ENCODE measurements at regions not wholly inside any gene's neighbourhood (a gene's known extent, or its start where the extent isn't known, plus 50 kb on each side); places are given as distances from the start of the nearest gene placed in this dataset.

DNA sequence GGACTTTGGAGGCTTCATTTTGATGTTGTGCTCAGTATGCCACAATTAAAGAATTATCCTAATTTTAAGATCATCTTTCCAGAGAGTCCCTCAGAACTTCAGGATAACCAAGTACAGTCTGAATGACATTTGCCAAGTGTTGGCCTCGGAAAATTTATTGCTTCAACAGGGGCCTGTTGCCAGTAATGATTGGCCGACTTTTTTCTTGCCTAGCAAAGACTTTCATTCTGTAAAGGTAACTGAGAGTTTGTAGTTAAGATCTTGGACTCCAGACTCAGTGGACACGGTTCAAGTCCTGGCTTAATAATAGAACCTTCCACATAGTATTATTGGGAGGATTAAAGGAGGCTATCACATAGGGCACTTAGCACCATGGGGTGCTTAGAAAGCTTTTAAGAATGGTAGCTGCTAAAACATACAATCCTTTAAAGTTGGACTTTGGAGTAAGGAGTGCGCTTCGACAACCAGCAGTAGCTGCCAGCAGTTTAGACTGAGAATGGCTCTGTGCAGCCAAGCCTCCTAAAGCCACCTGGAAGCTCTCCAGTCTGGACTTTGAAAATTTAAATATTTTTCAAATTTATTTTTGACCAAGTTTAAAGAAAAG lies 90.0 kb downstream of the PLCE1 start:
- TF ChIP-seq TP53 (CRISPR knock-in tag; IDR thresholded peaks at IDR 0.05) (no peak), ATF3 (CRISPR knock-in tag; conservative IDR thresholded peaks at IDR 0.05) (no peak), ZBTB21 (CRISPR knock-in tag; IDR thresholded peaks at IDR 0.05; ENCODE audit: borderline replicate concordance) (no peak), ZNF281 (CRISPR knock-in tag; IDR thresholded peaks at IDR 0.05) (no peak), AFF4 (CRISPR knock-in tag; IDR thresholded peaks at IDR 0.05; ENCODE audit: borderline replicate concordance) (no peak), HMGA2 (CRISPR knock-in tag; IDR thresholded peaks at IDR 0.05) (no peak), ZNF138 (CRISPR knock-in tag; conservative IDR thresholded peaks at IDR 0.05) (no peak), SP1 (CRISPR knock-in tag; conservative IDR thresholded peaks at IDR 0.05) (no peak)
- TF ChIP-seq, protein P1, sequence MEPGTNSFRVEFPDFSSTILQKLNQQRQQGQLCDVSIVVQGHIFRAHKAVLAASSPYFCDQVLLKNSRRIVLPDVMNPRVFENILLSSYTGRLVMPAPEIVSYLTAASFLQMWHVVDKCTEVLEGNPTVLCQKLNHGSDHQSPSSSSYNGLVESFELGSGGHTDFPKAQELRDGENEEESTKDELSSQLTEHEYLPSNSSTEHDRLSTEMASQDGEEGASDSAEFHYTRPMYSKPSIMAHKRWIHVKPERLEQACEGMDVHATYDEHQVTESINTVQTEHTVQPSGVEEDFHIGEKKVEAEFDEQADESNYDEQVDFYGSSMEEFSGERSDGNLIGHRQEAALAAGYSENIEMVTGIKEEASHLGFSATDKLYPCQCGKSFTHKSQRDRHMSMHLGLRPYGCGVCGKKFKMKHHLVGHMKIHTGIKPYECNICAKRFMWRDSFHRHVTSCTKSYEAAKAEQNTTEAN (CRISPR knock-in tag; IDR thresholded peaks at IDR 0.05) = no peak
- TF ChIP-seq, protein P2, sequence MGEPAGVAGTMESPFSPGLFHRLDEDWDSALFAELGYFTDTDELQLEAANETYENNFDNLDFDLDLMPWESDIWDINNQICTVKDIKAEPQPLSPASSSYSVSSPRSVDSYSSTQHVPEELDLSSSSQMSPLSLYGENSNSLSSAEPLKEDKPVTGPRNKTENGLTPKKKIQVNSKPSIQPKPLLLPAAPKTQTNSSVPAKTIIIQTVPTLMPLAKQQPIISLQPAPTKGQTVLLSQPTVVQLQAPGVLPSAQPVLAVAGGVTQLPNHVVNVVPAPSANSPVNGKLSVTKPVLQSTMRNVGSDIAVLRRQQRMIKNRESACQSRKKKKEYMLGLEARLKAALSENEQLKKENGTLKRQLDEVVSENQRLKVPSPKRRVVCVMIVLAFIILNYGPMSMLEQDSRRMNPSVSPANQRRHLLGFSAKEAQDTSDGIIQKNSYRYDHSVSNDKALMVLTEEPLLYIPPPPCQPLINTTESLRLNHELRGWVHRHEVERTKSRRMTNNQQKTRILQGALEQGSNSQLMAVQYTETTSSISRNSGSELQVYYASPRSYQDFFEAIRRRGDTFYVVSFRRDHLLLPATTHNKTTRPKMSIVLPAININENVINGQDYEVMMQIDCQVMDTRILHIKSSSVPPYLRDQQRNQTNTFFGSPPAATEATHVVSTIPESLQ (CRISPR knock-in tag; IDR thresholded peaks at IDR 0.05) = no peak
- TF ChIP-seq, protein P3, sequence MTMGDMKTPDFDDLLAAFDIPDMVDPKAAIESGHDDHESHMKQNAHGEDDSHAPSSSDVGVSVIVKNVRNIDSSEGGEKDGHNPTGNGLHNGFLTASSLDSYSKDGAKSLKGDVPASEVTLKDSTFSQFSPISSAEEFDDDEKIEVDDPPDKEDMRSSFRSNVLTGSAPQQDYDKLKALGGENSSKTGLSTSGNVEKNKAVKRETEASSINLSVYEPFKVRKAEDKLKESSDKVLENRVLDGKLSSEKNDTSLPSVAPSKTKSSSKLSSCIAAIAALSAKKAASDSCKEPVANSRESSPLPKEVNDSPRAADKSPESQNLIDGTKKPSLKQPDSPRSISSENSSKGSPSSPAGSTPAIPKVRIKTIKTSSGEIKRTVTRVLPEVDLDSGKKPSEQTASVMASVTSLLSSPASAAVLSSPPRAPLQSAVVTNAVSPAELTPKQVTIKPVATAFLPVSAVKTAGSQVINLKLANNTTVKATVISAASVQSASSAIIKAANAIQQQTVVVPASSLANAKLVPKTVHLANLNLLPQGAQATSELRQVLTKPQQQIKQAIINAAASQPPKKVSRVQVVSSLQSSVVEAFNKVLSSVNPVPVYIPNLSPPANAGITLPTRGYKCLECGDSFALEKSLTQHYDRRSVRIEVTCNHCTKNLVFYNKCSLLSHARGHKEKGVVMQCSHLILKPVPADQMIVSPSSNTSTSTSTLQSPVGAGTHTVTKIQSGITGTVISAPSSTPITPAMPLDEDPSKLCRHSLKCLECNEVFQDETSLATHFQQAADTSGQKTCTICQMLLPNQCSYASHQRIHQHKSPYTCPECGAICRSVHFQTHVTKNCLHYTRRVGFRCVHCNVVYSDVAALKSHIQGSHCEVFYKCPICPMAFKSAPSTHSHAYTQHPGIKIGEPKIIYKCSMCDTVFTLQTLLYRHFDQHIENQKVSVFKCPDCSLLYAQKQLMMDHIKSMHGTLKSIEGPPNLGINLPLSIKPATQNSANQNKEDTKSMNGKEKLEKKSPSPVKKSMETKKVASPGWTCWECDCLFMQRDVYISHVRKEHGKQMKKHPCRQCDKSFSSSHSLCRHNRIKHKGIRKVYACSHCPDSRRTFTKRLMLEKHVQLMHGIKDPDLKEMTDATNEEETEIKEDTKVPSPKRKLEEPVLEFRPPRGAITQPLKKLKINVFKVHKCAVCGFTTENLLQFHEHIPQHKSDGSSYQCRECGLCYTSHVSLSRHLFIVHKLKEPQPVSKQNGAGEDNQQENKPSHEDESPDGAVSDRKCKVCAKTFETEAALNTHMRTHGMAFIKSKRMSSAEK (CRISPR knock-in tag; IDR thresholded peaks at IDR 0.05; ENCODE audit: borderline replicate concordance) = no peak
- ATAC-seq (no peak), DNase-seq (ENCODE audit: low spot score) (no peak)
- no peak overlapping the region for H3K27ac Mint-ChIP-seq
- H3K36me3 Mint-ChIP-seq = no peaks in the 10 kb centered on the region
- H3K9me3 Mint-ChIP-seq = peaks cover 16% of the 10 kb centered on the region
- H3K4me1 Mint-ChIP-seq = no peaks in the 10 kb centered on the region
- H3K27me3 Mint-ChIP-seq (ENCODE audit: low read depth) = no peaks in the 10 kb centered on the region
- no peak overlapping the region for H3K4me3 Mint-ChIP-seq
- ChIA-PET POLR2A (no interaction called here), CTCF (no interaction called here)

Measured in WTC11 (cell line).